ENCODE measurements at regions not wholly inside any gene's neighbourhood (a gene's known extent, or its start where the extent isn't known, plus 50 kb on each side); places are given as distances from the start of the nearest gene placed in this dataset.
"Not testable (repeated sequence)": the region's sequence is repeated elsewhere in the genome, so short reads cannot be mapped to it uniquely, and the experiment has no call there.

DNA sequence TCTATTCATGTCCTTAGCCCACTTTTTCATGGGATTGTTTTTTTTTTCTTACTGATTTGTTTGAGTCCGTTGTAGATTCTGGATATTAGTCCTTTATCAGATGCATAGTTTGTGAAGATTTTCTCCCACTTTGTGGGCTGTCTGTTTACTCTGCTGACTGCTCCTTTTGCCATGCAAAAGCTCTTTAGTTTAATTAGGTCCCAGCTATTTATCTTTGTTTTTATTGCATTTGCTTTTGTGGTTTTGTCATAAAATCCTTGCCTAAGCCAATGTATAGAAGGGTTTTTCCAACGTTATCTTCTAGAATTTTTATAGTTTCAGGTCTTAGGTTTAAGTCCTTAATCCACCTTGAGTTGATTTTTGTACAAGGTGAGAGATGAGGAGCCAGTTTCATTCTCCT lies 358.9 kb downstream of the ADAMTS20 start:
- not testable (repeated sequence) for DNase-seq (ENCODE audit: low read depth in 4 of 4, low spot score in 1 of 4)

DNA sequence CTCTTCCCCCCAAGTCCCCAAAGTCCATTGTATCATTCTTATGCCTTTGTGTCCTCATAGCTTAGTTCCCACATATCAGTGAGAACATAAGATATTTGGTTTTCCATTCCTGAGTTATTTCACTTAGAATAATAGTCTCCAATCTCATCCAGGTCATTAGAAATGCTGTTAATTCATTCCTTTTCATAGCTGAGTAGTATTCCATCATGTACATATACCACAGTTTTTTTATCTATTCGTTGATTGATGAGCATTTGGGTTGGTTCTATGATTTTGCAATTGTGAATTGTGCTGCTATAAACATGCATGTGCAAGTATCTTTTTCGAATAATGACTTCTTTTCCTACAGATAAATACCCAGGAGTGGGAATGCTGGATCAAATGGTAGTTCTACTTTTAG lies 359.6 kb downstream of the ADAMTS20 start:
- not testable (repeated sequence) for DNase-seq (ENCODE audit: low read depth in 4 of 4, low spot score in 1 of 4)

DNA sequence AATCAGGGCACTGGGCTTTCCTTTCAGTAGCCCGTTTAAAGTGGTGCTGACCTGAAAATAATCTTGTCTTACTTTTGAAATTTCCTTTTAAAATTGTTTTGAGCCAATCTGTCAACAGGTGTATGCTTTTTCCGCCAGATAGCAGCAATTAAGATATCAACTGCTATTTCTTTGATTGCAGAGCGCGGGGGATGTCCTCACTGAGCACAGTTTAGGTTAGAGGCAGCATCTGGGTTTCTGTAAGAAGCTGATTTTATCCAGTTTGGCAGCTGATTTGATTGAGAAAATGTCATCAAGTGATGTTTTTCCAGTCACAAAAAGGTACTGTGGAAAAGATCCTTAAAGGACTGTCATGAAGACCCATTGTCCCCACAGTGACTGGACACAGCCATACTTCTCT lies 371.8 kb downstream of the ADAMTS20 start:
- no peak for DNase-seq (ENCODE audit: low read depth in 4 of 4, low spot score in 1 of 4)

- no peak for DNase-seq (ENCODE audit: low read depth in 4 of 4, low spot score in 1 of 4)
Measured at GRCh38 chr12:43179486-43179885, 372.5 kb downstream of the ADAMTS20 start.

DNA sequence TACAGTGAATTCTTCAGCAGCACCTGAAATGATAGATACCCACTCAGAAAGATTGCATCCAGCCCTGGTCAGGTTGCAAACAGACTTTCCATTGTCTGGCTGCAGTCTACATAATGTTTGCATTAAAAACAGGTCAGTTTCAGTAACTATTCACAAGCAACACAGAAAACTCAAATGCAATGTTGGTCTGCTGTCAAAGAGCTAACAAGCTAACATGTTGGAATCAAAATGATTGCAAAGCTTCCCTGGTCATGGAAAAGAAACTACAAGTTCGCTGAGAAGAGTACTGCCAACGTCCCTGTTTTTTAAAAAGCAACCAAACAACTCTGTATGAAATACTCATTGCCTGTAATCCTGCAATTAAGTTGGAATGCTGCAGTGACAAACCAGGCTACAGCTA lies 374.7 kb downstream of the ADAMTS20 start:
- no peak for DNase-seq (ENCODE audit: low read depth in 4 of 4, low spot score in 1 of 4)

DNA sequence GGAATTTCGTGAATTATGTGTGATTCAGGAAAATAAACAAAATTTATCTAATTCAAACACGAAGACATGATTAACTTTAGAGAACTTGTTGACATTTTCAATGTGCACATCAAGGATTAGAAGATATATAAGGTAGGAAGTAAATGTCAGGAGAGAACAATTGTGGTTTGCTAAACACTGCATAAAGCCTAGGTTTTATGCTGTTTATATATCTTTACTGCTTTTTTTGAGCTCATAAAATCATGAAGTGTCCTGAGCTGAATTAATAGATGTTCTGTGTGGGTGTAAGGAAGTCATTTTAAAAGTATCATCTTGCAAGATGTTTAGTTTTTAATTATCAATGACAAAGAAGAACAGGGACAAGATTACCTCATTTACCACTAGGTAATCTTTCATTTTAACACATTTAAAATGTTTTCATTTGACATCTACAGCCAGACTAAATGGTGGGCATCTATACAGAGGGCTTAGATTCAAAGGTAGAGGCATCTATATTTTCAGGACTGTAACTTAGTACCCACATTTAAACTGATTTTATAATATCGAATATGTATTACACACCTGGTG lies 382.8 kb downstream of the ADAMTS20 start:
- DNase-seq (ENCODE audit: low read depth in 4 of 4, low spot score in 1 of 4): no peak

- DNase-seq (ENCODE audit: low read depth in 4 of 4, low spot score in 1 of 4): no peak
Measured at GRCh38 chr12:43167691-43168090, 384.3 kb downstream of the ADAMTS20 start.

DNA sequence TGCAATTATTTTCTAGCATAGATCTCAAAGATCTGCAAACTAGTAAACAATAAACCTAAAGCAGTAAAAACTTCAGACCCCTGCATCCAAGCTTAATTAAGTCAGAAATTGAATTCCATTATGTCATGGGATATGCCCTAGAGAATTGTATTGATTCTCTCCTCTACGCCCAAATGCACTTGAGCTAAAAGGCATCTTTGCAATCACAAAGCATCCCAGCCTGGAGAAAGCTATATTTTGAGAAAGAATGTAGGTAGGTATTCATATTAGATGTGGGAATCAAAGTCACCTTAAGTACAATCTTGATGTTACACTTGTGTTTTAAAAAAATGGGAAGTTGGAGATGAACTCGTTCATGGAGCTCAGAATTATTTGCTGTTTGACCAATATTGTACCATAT lies 386.7 kb downstream of the ADAMTS20 start:
- no peak for DNase-seq (ENCODE audit: low read depth in 4 of 4, low spot score in 1 of 4)

- no peak for DNase-seq (ENCODE audit: low read depth in 4 of 4, low spot score in 1 of 4)
Measured at GRCh38 chr12:43162138-43162537, 389.9 kb downstream of the ADAMTS20 start.

- no peak for DNase-seq (ENCODE audit: low read depth in 4 of 4, low spot score in 1 of 4)
Measured at GRCh38 chr12:43159506-43159905, 392.5 kb downstream of the ADAMTS20 start.

DNA sequence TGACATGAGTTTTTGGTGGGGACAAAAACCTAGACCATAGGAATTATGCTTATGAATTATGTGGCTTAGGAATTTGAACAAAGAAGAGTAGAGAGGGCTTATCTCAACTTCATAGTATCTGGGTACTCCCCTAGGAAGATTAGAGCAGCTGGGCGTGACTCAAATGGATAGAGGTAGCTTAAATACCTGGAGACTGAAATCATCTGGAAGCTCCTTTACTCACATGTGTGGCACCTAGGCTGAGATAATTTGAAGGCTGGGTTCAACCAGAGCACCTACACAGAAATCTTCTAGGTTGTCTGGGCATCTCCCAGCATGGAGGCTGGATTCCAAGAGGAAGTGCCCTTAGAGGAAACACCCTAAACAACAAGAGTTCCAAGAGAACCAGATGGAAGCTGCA lies 393.9 kb downstream of the ADAMTS20 start:
- DNase-seq (ENCODE audit: low read depth in 4 of 4, low spot score in 1 of 4): no peak

DNA sequence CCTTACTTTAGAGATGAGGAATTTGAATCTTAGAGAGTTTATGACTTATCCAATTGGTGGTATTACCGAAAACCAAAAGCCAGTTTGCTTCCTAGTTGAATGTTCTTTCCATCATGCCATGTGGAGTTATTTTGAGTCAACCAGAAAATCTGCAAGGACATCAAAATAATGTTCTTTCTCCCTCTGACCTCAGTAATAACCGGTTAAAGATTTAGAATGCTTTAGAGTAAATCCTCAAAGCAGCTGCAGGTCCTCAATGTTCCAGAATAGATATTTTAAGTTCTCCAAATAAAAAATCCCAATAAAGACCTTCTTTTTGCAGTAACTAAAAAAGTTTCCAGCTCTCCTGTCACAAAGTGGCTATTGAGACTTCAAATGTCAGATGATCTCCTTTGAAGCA lies 396.6 kb downstream of the ADAMTS20 start:
- no peak for DNase-seq (ENCODE audit: low read depth in 4 of 4, low spot score in 1 of 4)

GRCh38 chr12:43154498-43155045 lies 397.4 kb downstream of the ADAMTS20 start:
- no peak for DNase-seq (ENCODE audit: low read depth in 4 of 4, low spot score in 1 of 4)

DNA sequence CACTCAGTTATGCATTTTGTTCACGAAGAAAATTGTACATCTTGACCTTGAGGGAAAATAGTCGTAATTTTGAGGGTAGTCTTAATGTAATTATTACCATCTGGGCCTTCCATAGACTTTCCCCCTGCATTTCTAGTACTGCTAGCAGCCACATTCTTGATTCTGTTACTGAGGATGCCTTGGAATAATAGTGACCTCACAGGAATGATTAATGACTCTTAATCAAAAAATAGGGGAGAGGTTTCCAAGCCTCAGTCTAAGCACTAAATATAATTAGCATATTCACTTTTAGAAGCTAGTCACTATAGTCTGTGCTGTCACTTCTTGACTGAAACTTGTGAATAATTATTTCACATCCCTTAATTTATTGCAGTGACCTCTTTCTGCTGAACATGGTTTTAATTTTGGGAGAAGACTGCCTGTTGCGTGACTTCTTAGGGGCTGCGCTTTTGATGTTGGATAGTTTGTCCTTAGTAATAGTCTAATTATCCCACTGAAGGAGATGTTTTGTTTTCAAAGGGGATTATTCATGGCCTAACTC lies 400.5 kb downstream of the ADAMTS20 start:
- DNase-seq (ENCODE audit: low read depth in 4 of 4, low spot score in 1 of 4): no peak

GRCh38 chr12:43148691-43149090 lies 403.3 kb downstream of the ADAMTS20 start:
- DNase-seq (ENCODE audit: low read depth in 4 of 4, low spot score in 1 of 4): no peak

- DNase-seq (ENCODE audit: low read depth in 4 of 4, low spot score in 1 of 4): no peak
Measured at GRCh38 chr12:43147878-43148277, 404.1 kb downstream of the ADAMTS20 start.

DNA sequence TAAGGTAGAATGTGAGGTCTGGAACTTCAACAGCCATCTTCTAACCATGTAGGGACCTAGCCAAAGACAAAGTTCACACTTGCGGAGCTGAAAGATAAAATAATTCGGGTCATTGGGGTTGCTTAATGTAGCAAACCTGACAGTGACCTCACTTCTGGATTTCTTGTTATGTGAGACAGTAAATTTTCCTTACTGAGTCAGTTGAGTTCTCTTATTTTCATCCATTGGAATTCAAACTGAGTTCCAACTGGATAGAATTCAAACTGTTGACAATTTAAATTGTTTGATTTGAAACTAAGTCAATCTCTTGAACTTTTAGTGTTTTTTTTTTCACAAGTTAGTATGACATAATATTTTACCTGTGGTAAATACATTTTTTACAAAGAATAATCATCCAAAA lies 406.5 kb downstream of the ADAMTS20 start:
- no peak for DNase-seq (ENCODE audit: low read depth in 4 of 4, low spot score in 1 of 4)

- no peak for DNase-seq (ENCODE audit: low read depth in 4 of 4, low spot score in 1 of 4)
Measured at GRCh38 chr12:43143278-43143677, 408.7 kb downstream of the ADAMTS20 start.

DNA sequence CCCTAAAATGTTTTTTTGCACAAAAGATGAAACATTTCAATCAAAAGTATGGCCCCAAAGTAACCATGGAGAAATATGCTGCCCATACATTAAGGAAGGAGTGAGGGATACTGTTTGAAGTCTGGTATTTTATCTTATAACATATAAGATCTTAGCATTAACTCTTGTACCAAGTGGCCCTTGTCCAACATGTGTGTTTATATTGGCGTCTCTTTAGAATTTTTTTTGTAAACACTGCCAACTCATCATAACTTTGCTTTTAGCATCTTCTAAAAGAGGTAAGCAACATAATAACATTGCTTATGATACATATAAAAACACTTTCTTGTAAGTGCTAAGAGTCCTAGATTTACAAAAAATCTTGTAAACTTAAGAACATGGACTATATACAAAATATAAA lies 419.7 kb downstream of the ADAMTS20 start:
- DNase-seq (ENCODE audit: low read depth in 4 of 4, low spot score in 1 of 4): no peak

- DNase-seq (ENCODE audit: low read depth in 4 of 4, low spot score in 1 of 4): no peak
Measured at GRCh38 chr12:43131301-43131700, 420.7 kb downstream of the ADAMTS20 start.

DNA sequence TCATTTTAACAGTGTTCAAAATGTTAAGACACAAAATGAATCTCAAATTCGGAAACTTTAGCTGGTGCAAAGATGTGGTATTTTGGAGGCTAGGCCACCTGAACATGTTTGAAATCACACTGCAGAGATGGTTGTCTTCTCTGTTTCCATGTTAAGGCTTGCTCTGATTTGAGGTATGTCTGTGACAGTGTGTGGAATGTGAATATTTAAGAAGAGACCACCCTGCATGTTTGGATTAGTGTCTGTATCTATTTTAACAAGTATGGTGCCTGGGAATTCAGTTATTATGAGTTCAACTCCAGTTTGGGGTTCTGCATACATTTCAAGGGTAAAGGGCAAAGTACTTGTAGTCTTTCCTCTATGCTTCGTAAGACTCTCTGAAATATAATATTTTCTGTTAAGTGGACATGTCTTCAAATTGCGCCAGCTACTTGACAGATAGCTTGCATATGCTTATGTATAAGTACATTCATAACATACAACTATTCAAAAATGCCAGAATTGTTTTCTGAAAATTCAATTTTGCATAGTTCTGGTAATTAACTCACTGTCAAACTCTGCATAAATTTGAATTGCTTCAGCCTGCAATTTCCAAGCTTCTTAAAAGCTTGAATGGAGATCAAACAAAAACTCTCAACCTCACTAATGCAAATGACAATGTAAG lies 424.0 kb downstream of the ADAMTS20 start:
- DNase-seq (ENCODE audit: low read depth in 4 of 4, low spot score in 1 of 4): no peak

GRCh38 chr12:43126652-43127375 lies 425.2 kb downstream of the ADAMTS20 start:
- no peak for DNase-seq (ENCODE audit: low read depth in 4 of 4, low spot score in 1 of 4)

Data from stimulated activated CD4-positive, alpha-beta T cell treated with anti-CD3 and anti-CD28 coated beads, Interleukin-1b, Interleukin-23, amount 100 ng/mL, for 24 hours (primary cell).